Glutamatergic neuron (in vitro differentiated cells): ENCODE measurements at regions not wholly inside any gene's neighbourhood (a gene's known extent, or its start where the extent isn't known, plus 50 kb on each side); places are given as distances from the start of the nearest gene placed in this dataset.

Experiments used
- DNase-seq: peaks from one replicate; pipeline ENCODE4 v3.0.0; 2022
- H3K27ac Mint-ChIP-seq: one replicate; pipeline ENCODE4 v1.8.0; 2020; ENCODE audit warnings: mild to moderate bottlenecking, mixed read lengths, inconsistent platforms; ENCODE audit not compliant: unreplicated experiment
- H3K27me3 Mint-ChIP-seq: one replicate; pipeline ENCODE4 v1.8.0; 2020; ENCODE audit warnings: mild to moderate bottlenecking, moderate library complexity, mixed read lengths, inconsistent platforms; ENCODE audit not compliant: unreplicated experiment
- H3K36me3 Mint-ChIP-seq: one replicate; pipeline ENCODE4 v1.8.0; 2020; ENCODE audit warnings: mild to moderate bottlenecking, mixed read lengths, inconsistent platforms; ENCODE audit not compliant: unreplicated experiment
- H3K4me1 Mint-ChIP-seq: one replicate; pipeline ENCODE4 v1.8.0; 2020; ENCODE audit warnings: mild to moderate bottlenecking, low read depth, mixed read lengths, inconsistent platforms; ENCODE audit not compliant: unreplicated experiment
- H3K4me3 Mint-ChIP-seq: one replicate; pipeline ENCODE4 v1.8.0; 2020; ENCODE audit warnings: mild to moderate bottlenecking, mixed read lengths, inconsistent platforms; ENCODE audit not compliant: unreplicated experiment
- H3K9me3 Mint-ChIP-seq: one replicate; pipeline ENCODE4 v1.8.0; 2020; ENCODE audit warnings: mild to moderate bottlenecking, moderate library complexity, mixed read lengths, inconsistent platforms; ENCODE audit not compliant: unreplicated experiment
- CTCF ChIP-seq: fragments of 200-600 bp; sonication (generic); IDR thresholded peaks from one replicate; pipeline ENCODE4 v1.5.0; 2021; ENCODE audit not compliant: partially characterized antibody, unreplicated experiment

- Mint-ChIP-seq H3K36me3 (no peaks in the 10 kb centered on the region), H3K27me3 (peaks cover 49% of the 10 kb centered on the region), H3K9me3 (peaks cover 4% of the 10 kb centered on the region), H3K27ac (peak overlapping the region; percentile 22), H3K4me1 (peaks cover 13% of the 10 kb centered on the region), H3K4me3 (peak overlapping the region; percentile 73)
- no peak for DNase-seq
- TF ChIP-seq CTCF: no peak
Measured at GRCh38 chr15:89408372-89409183, 74.0 kb upstream of the POLG start.

- peaks cover 15% of the 10 kb centered on the region for H3K4me1 Mint-ChIP-seq
- no peak overlapping the region for H3K4me3 Mint-ChIP-seq
- peak; percentile 44 for DNase-seq
- peaks cover 2% of the 10 kb centered on the region for H3K9me3 Mint-ChIP-seq
- TF ChIP-seq CTCF: peak; percentile 19
- peaks cover 53% of the 10 kb centered on the region for H3K27me3 Mint-ChIP-seq
- no peaks in the 10 kb centered on the region for H3K36me3 Mint-ChIP-seq
- no peak overlapping the region for H3K27ac Mint-ChIP-seq
Measured at GRCh38 chr15:89406940-89407607, 72.5 kb upstream of the POLG start.

GRCh38 chr15:89406218-89406939, 71.8 kb upstream of the POLG start:
- Mint-ChIP-seq H3K4me3 (no peak overlapping the region), H3K9me3 (peaks cover 2% of the 10 kb centered on the region), H3K4me1 (peaks cover 18% of the 10 kb centered on the region), H3K27ac (no peak overlapping the region), H3K27me3 (peaks cover 50% of the 10 kb centered on the region), H3K36me3 (no peaks in the 10 kb centered on the region)
- no peak for TF ChIP-seq CTCF
- DNase-seq: no peak

- Mint-ChIP-seq H3K36me3 (no peaks in the 10 kb centered on the region), H3K9me3 (peaks cover 8% of the 10 kb centered on the region), H3K4me1 (peaks cover 20% of the 10 kb centered on the region), H3K27ac (no peak overlapping the region), H3K4me3 (no peak overlapping the region), H3K27me3 (peaks cover 55% of the 10 kb centered on the region)
- DNase-seq: no peak
- no peak for TF ChIP-seq CTCF
Measured at GRCh38 chr15:89405494-89405893, 70.9 kb upstream of the POLG start.
